Caco-2 (cell line): ENCODE measurements at regions not wholly inside any gene's neighbourhood (a gene's known extent, or its start where the extent isn't known, plus 50 kb on each side); places are given as distances from the start of the nearest gene placed in this dataset.

Experiments
- BruUV-seq: library from RNA; stranded (reverse); fragments of 400-500 nt; replicated peaks from 2 replicates; lab custom pipeline; 2021; lab: Mats Ljungman, UMichigan
- CTCF ChIA-PET: fragments of 300-600 bp; sonication (Branson Sonifier 250); formaldehyde crosslinking; loops from one replicate; lab custom pipeline; 2022; ENCODE audit warnings: antibody characterized with exemption; lab: Charles Lee
- POLR2A ChIA-PET: fragments of 300-600 bp; sonication (Branson Sonifier 250); formaldehyde crosslinking; loops from one replicate; lab custom pipeline; 2022; ENCODE audit warnings: antibody characterized with exemption; lab: Charles Lee
- DNase-seq, 2 experiments: peaks; one replicate each; pipeline versions ENCODE4 v3.0.0 to v3.0.0-alpha.2; 2020 to 2022
- H3K27me3 ChIP-seq: replicated peaks from 2 replicates; pipeline ENCODE4 v1.6.0; 2011; ENCODE audit warnings: low read length; ENCODE audit not compliant: control insufficient read depth, insufficient read depth
- H3K36me3 ChIP-seq: 2 replicates; pipeline ENCODE4 v1.5.1; 2011; ENCODE audit warnings: low read length; ENCODE audit not compliant: control insufficient read depth, insufficient read depth
- H3K4me1 ChIP-seq: fragments of 250-450 bp; sonication (Bioruptor Pico); 2 replicates; pipeline ENCODE4 v1.5.1; 2020; ENCODE audit warnings: mild to moderate bottlenecking
- H3K4me3 ChIP-seq: 2 replicates; pipeline ENCODE4 v1.5.1; 2011; ENCODE audit warnings: low read depth, mild to moderate bottlenecking, control low read depth, low read length
- H3K9me3 ChIP-seq: fragments of 250-450 bp; sonication (Bioruptor Pico); 2 replicates; pipeline ENCODE4 v1.5.1; 2020; ENCODE audit warnings: mild to moderate bottlenecking, moderate library complexity
- H3K27ac Mint-ChIP-seq: one replicate; pipeline ENCODE4 v1.8.0; 2022; ENCODE audit warnings: mixed read lengths; ENCODE audit not compliant: unreplicated experiment
- H3K27me3 Mint-ChIP-seq: one replicate; pipeline ENCODE4 v1.8.0; 2022; ENCODE audit warnings: mixed read lengths; ENCODE audit not compliant: insufficient read depth, unreplicated experiment
- H3K36me3 Mint-ChIP-seq: one replicate; pipeline ENCODE4 v1.8.0; 2022; ENCODE audit warnings: mild to moderate bottlenecking, mixed read lengths; ENCODE audit not compliant: insufficient read depth, unreplicated experiment
- H3K4me1 Mint-ChIP-seq: one replicate; pipeline ENCODE4 v1.8.0; 2022; ENCODE audit warnings: low read depth, mixed read lengths; ENCODE audit not compliant: unreplicated experiment
- H3K4me3 Mint-ChIP-seq: one replicate; pipeline ENCODE4 v1.8.0; 2022; ENCODE audit warnings: mild to moderate bottlenecking, moderate library complexity, mixed read lengths; ENCODE audit not compliant: unreplicated experiment
- H3K9me3 Mint-ChIP-seq: one replicate; pipeline ENCODE4 v1.8.0; 2022; ENCODE audit warnings: mixed read lengths; ENCODE audit not compliant: unreplicated experiment
- CTCF ChIP-seq, 2 experiments: fragments of 200-600 bp in 1 of 2; IDR thresholded peaks; 1 replicate in 1 of 2; 2 replicates in 1 of 2; pipeline versions ENCODE4 v1.5.1 to v1.8.0; 2011 to 2022; ENCODE audit warnings: antibody characterized with exemption in 1 of 2, control low read depth in 1 of 2, inconsistent platforms in 1 of 2, low read depth in 1 of 2, low read length in 1 of 2, mild to moderate bottlenecking in 1 of 2, moderate library complexity in 1 of 2; ENCODE audit not compliant: insufficient read depth in 1 of 2, severe bottlenecking in 1 of 2, unreplicated experiment in 1 of 2
- intact Hi-C: fragments of 100-400 bp; cut with micrococcal nuclease; formaldehyde crosslinking; loops from one replicate; pipeline ENCODE4 v1.10.0; 2022; ENCODE audit not compliant: unreplicated experiment

GRCh38 chr4:126470862-126471261 is 1156.1 kb downstream of the FAT4 start:
- H3K27me3 Mint-ChIP-seq, result no peaks in the 10 kb centered on the region
- no peaks in the 10 kb centered on the region for H3K9me3 ChIP-seq
- H3K4me1 Mint-ChIP-seq, result no peaks in the 10 kb centered on the region
- ChIA-PET CTCF (no interaction called here), POLR2A (no interaction called here)
- no peaks in the 10 kb centered on the region for H3K36me3 Mint-ChIP-seq
- H3K4me3 Mint-ChIP-seq, result no peak overlapping the region
- intact Hi-C loops, result no loop called here
- no peaks in the 10 kb centered on the region for H3K9me3 Mint-ChIP-seq
- no peak overlapping the region for H3K27ac Mint-ChIP-seq
- H3K4me3 ChIP-seq, result no peak overlapping the region
- no TSS peak for BruUV-seq
- H3K4me1 ChIP-seq, result no peaks in the 10 kb centered on the region
- H3K36me3 ChIP-seq, result no peaks in the 10 kb centered on the region
- no peak for DNase-seq
- H3K27me3 ChIP-seq, result no peaks in the 10 kb centered on the region
- TF ChIP-seq CTCF (IDR thresholded peaks at IDR 0.05; ENCODE audit: insufficient read depth in 1 of 2, low read depth in 1 of 2, low read length in 1 of 2, severe bottlenecking in 1 of 2, unreplicated experiment in 1 of 2), result no peak

DNA sequence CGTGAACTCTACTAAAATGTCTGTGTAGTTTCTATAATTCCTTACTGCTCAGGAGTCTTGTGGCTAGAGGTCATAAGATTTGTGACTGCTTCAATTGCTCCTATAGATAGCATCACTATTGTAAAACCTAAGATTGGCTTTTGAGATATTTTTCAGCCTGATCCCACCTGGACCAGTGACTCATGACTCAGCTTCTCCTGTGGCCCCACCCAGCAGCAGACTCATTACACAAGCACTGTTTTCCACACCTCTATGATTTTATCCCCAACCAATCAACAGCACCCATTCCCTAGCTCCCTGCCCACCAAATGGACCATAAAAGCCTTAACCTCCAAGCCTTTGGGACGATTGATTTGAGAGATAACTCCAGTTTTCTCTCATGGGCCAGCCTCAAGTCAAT is 1157.0 kb upstream of the INTU start:
- H3K4me1 ChIP-seq, result no peaks in the 10 kb centered on the region
- no peaks in the 10 kb centered on the region for H3K36me3 Mint-ChIP-seq
- ChIA-PET CTCF (no interaction called here), POLR2A (no interaction called here)
- no TSS peak for BruUV-seq
- no peaks in the 10 kb centered on the region for H3K9me3 ChIP-seq
- H3K27me3 Mint-ChIP-seq, result no peaks in the 10 kb centered on the region
- H3K27ac Mint-ChIP-seq, result no peak overlapping the region
- no peaks in the 10 kb centered on the region for H3K9me3 Mint-ChIP-seq
- DNase-seq, result no peak
- H3K27me3 ChIP-seq, result no peaks in the 10 kb centered on the region
- no peaks in the 10 kb centered on the region for H3K4me1 Mint-ChIP-seq
- no peaks in the 10 kb centered on the region for H3K36me3 ChIP-seq
- no peak overlapping the region for H3K4me3 ChIP-seq
- intact Hi-C loops, result no loop called here
- TF ChIP-seq CTCF (IDR thresholded peaks at IDR 0.05; ENCODE audit: insufficient read depth in 1 of 2, low read depth in 1 of 2, low read length in 1 of 2, severe bottlenecking in 1 of 2, unreplicated experiment in 1 of 2), result no peak
- no peak overlapping the region for H3K4me3 Mint-ChIP-seq

- H3K27ac Mint-ChIP-seq, result no peak overlapping the region
- Histone ChIP-seq H3K4me1 (no peaks in the 10 kb centered on the region), H3K36me3 (no peaks in the 10 kb centered on the region), H3K9me3 (no peaks in the 10 kb centered on the region), H3K4me3 (no peak overlapping the region), H3K27me3 (no peaks in the 10 kb centered on the region)
- no peaks in the 10 kb centered on the region for H3K4me1 Mint-ChIP-seq
- no peak for TF ChIP-seq CTCF (IDR thresholded peaks at IDR 0.05; ENCODE audit: insufficient read depth in 1 of 2, low read depth in 1 of 2, low read length in 1 of 2, severe bottlenecking in 1 of 2, unreplicated experiment in 1 of 2)
- H3K4me3 Mint-ChIP-seq, result no peak overlapping the region
- CTCF ChIA-PET, result no interaction called here
- DNase-seq, result no peak
- no peaks in the 10 kb centered on the region for H3K9me3 Mint-ChIP-seq
- BruUV-seq, result no TSS peak
- no peaks in the 10 kb centered on the region for H3K36me3 Mint-ChIP-seq
- POLR2A ChIA-PET, result no interaction called here
- intact Hi-C loops, result loop anchor here (10.0 kb wide), 1 partner anchor 105 kb away; no protein-coding TSS in a partner anchor
- peaks cover 2% of the 10 kb centered on the region for H3K27me3 Mint-ChIP-seq
Observed at GRCh38 chr4:126479709-126480108, 1153.0 kb upstream of the INTU start.
